PC-9 (cell line): ENCODE measurements at regions not wholly inside any gene's neighbourhood (a gene's known extent, or its start where the extent isn't known, plus 50 kb on each side); places are given as distances from the start of the nearest gene placed in this dataset.

ENCODE experiments used
- EZH2 ChIP-seq: fragments of 200-600 bp; sonication (generic); IDR thresholded peaks from 2 replicates; pipeline ENCODE4 v1.8.0; 2017; ENCODE audit warnings: antibody characterized with exemption, low read depth
- TF ChIP-seq, protein P1 (sequence below): fragments of 200-600 bp; sonication (generic); conservative IDR thresholded peaks from 2 replicates; pipeline ENCODE4 v1.6.1; 2017; ENCODE audit warnings: mixed run types, antibody characterized with exemption, mild to moderate bottlenecking, moderate library complexity

DNA sequence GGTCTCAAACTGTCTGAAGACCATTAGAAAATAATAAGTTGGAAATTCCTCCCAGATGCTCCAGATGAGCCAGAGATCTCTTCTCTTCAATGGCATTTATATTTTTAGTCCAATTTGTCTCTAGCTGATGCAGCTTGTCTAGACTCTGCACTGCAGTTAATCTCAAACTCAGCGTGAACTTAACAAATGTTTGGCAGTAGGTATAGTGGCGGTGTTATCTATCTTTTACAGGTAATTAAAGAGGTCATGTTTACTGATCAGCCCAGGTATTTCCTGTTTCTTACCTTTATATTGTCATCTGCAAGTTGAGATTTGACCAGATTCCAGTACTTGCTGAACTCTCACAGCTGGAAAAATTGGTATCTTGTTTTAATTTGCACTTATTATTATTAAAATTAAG lies 1024.5 kb upstream of the ADGRL2 start:
- no peak for TF ChIP-seq EZH2
- TF ChIP-seq, protein P1, sequence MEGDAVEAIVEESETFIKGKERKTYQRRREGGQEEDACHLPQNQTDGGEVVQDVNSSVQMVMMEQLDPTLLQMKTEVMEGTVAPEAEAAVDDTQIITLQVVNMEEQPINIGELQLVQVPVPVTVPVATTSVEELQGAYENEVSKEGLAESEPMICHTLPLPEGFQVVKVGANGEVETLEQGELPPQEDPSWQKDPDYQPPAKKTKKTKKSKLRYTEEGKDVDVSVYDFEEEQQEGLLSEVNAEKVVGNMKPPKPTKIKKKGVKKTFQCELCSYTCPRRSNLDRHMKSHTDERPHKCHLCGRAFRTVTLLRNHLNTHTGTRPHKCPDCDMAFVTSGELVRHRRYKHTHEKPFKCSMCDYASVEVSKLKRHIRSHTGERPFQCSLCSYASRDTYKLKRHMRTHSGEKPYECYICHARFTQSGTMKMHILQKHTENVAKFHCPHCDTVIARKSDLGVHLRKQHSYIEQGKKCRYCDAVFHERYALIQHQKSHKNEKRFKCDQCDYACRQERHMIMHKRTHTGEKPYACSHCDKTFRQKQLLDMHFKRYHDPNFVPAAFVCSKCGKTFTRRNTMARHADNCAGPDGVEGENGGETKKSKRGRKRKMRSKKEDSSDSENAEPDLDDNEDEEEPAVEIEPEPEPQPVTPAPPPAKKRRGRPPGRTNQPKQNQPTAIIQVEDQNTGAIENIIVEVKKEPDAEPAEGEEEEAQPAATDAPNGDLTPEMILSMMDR, result no peak
